Upper lobe of left lung (tissue), 4 donors: ENCODE measurements at regions not wholly inside any gene's neighbourhood (a gene's known extent, or its start where the extent isn't known, plus 50 kb on each side); places are given as distances from the start of the nearest gene placed in this dataset.

Experiments used
- POLR2A ChIP-seq, 4 donors: fragments of 450-650 bp; IDR thresholded peaks; one replicate each; pipeline ENCODE4 v1.5.1; 2016 to 2017; ENCODE audit warnings: antibody characterized with exemption in 4 of 4, mild to moderate bottlenecking in 2 of 4
- TF ChIP-seq, protein P1 (sequence below), 6 experiments: fragments of 450-650 bp in 4 of 6; fragments of 200-600 bp in 2 of 6; sonication (generic) in 2 of 6; IDR thresholded peaks; one replicate each; pipeline ENCODE4 v1.5.1; 2016 to 2019; ENCODE audit warnings: antibody characterized with exemption in 6 of 6

GRCh38 chr16:51907680-51908079 is 639.3 kb downstream of the TOX3 start:
- TF ChIP-seq, protein P1, sequence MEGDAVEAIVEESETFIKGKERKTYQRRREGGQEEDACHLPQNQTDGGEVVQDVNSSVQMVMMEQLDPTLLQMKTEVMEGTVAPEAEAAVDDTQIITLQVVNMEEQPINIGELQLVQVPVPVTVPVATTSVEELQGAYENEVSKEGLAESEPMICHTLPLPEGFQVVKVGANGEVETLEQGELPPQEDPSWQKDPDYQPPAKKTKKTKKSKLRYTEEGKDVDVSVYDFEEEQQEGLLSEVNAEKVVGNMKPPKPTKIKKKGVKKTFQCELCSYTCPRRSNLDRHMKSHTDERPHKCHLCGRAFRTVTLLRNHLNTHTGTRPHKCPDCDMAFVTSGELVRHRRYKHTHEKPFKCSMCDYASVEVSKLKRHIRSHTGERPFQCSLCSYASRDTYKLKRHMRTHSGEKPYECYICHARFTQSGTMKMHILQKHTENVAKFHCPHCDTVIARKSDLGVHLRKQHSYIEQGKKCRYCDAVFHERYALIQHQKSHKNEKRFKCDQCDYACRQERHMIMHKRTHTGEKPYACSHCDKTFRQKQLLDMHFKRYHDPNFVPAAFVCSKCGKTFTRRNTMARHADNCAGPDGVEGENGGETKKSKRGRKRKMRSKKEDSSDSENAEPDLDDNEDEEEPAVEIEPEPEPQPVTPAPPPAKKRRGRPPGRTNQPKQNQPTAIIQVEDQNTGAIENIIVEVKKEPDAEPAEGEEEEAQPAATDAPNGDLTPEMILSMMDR (IDR thresholded peaks at IDR 0.05) = no peak
- no peak for TF ChIP-seq POLR2A (IDR thresholded peaks at IDR 0.05)
